ENCODE measurements at regions not wholly inside any gene's neighbourhood (a gene's known extent, or its start where the extent isn't known, plus 50 kb on each side); places are given as distances from the start of the nearest gene placed in this dataset.
"Not testable (repeated sequence)": the region's sequence is repeated elsewhere in the genome, so short reads cannot be mapped to it uniquely, and the experiment has no call there.

DNA sequence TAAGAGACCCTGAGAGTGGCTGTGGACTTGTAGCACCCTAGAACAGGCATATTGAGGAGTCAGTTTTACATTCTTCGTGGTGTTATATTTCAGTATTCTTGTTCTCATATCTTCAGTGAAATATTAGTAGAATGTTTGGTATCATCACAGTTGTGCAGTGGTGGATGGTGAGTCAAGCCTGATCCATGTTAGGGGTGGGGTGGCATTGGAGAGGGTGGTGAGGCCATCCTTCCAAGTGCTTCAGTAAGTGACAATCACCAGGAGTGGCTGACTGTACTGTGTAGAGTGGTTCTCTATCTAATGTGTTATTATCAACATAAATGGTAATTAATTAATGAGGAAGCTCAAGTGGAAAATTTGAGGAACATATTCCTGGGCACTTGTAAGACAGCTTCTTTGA, 197.7 kb upstream of the SLC16A7 start:
- Histone ChIP-seq H3K36me3 (ENCODE audit: insufficient read depth, low read length) (no peaks in the 10 kb centered on the region), H2AFZ (ENCODE audit: low read depth, low read length) (no peak overlapping the region), H3K27me3 (ENCODE audit: insufficient read depth, low read length) (no peaks in the 10 kb centered on the region), H3K4me3 (ENCODE audit: low read length) (no peak overlapping the region), H3K9me3 (ENCODE audit: low read length) (no peaks in the 10 kb centered on the region), H3K4me1 (ENCODE audit: insufficient read depth, low read length) (no peaks in the 10 kb centered on the region)

DNA sequence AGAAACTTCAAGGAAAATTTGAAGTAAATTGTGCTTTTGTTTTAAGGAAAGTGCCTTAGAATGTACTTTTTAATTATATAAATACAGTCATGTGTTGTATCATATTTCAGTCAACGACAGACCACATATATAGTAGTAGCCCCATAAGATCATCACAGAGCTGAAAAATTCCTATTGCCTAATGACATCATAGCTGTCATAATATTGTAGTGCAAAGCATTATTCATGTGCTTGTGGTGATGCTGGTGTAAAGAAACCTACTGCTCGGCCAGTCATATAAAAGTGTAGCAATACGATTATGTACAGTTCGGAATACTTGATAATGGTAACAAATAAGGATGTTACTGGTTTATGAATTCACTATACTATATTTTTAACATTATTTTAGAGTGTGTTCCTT, 198.9 kb upstream of the SLC16A7 start:
- no peaks in the 10 kb centered on the region for H3K27me3 ChIP-seq (ENCODE audit: insufficient read depth, low read length)
- H3K4me3 ChIP-seq (ENCODE audit: low read length): no peak overlapping the region
- H3K9me3 ChIP-seq (ENCODE audit: low read length): no peaks in the 10 kb centered on the region
- no peak overlapping the region for H2AFZ ChIP-seq (ENCODE audit: low read depth, low read length)
- H3K36me3 ChIP-seq (ENCODE audit: insufficient read depth, low read length): no peaks in the 10 kb centered on the region
- H3K4me1 ChIP-seq (ENCODE audit: insufficient read depth, low read length): no peaks in the 10 kb centered on the region

DNA sequence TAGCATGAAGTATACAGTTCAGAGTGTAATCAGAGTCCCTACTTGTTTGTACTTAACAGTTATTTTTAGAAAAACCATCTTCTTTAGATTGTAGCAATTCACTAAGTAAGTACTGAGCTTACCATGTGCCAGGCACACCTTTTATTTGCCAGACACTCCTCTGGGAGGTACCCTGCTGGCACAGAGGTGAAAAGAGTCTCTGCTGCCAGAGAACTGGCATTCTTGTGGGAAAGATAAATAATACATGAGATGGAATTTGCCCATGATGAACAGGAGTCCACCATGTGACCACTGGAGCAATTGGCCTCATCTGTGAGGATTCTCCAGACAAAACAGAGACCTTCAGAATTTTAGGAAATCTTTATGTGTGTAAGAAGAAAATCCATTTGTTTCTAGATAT, 199.3 kb upstream of the SLC16A7 start:
- Histone ChIP-seq H3K4me1 (ENCODE audit: insufficient read depth, low read length) (no peaks in the 10 kb centered on the region), H3K4me3 (ENCODE audit: low read length) (no peak overlapping the region), H3K9me3 (ENCODE audit: low read length) (no peaks in the 10 kb centered on the region), H2AFZ (ENCODE audit: low read depth, low read length) (no peak overlapping the region), H3K27me3 (ENCODE audit: insufficient read depth, low read length) (no peaks in the 10 kb centered on the region), H3K36me3 (ENCODE audit: insufficient read depth, low read length) (no peaks in the 10 kb centered on the region)

DNA sequence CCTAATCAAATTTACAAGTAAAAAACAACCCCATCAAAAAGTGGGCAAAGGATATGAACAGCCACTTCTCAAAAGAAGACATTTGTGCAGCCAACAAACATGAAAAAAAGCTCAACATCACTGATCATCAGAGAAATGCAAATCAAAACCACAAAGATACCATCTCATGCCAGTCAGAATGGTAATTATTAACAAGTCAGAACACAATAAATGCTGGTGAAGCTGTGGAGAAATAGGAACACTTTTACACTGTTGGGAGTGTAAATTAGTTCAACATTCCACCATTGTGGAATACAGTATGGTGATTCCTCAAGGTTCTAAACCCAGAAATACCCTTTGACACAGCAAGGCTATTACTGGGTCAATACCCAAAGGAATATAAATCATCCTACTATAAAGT, 200.5 kb upstream of the SLC16A7 start:
- H3K9me3 ChIP-seq (ENCODE audit: low read length); H3K36me3 ChIP-seq (ENCODE audit: insufficient read depth, low read length); H3K4me3 ChIP-seq (ENCODE audit: low read length); H3K27me3 ChIP-seq (ENCODE audit: insufficient read depth, low read length); H2AFZ ChIP-seq (ENCODE audit: low read depth, low read length); H3K4me1 ChIP-seq (ENCODE audit: insufficient read depth, low read length): not testable (repeated sequence)

DNA sequence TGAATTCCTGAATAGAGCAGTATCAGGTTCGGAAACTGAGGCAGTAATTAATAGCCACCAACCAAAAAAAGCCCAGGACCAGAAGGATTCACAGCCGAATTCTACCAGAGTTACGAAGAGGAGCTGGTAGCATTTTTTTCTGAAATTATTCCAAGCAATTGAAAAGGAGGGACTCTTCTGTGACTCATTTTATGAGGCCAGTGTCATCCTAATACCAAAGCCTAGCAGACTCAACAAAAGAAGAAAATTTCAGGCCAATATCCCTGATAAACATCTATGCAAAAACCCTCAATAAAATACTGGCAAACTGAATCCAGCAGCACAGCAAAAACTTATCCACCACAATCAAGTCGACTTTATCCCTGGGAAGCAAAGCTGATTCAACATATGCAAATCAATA, 202.3 kb upstream of the SLC16A7 start:
- Histone ChIP-seq H3K9me3 (ENCODE audit: low read length) (no peaks in the 10 kb centered on the region), H3K27me3 (ENCODE audit: insufficient read depth, low read length) (no peaks in the 10 kb centered on the region), H3K4me1 (ENCODE audit: insufficient read depth, low read length) (no peaks in the 10 kb centered on the region), H2AFZ (ENCODE audit: low read depth, low read length) (no peak overlapping the region), H3K36me3 (ENCODE audit: insufficient read depth, low read length) (no peaks in the 10 kb centered on the region), H3K4me3 (ENCODE audit: low read length) (no peak overlapping the region)

DNA sequence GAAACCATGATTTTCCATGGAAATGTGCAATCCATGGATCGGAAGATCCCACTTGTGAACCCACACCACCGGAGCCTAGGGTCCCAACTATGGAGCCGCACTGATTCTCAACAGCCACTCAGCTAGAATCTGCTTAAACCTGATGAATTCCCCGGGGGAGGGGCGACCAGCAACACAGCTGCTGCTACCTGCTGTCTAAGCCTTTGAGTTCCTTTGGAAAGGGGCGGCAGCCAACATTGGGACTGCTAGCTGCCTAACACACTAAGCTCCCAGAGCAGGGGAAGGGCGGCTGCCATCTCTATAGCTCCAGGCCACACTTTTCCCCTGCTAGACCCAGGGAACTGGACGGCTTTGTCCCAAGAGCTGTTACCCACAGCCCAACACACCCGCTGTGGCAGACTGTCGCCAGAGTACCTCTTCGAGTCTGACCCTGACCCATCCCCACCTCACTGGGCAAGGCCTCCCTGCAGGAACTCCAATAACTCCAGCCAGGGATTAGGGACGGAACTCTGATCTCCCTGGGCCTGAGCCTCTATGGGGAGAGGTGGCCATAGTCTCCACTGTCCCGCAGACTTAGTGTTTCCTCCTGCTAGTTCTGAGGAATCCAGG, 205.8 kb upstream of the SLC16A7 start:
- no peaks in the 10 kb centered on the region for H3K9me3 ChIP-seq (ENCODE audit: low read length)
- H3K4me3 ChIP-seq (ENCODE audit: low read length): no peak overlapping the region
- H3K36me3 ChIP-seq (ENCODE audit: insufficient read depth, low read length): no peaks in the 10 kb centered on the region
- H3K4me1 ChIP-seq (ENCODE audit: insufficient read depth, low read length): no peaks in the 10 kb centered on the region
- H3K27me3 ChIP-seq (ENCODE audit: insufficient read depth, low read length): no peaks in the 10 kb centered on the region
- H2AFZ ChIP-seq (ENCODE audit: low read depth, low read length): no peak overlapping the region

DNA sequence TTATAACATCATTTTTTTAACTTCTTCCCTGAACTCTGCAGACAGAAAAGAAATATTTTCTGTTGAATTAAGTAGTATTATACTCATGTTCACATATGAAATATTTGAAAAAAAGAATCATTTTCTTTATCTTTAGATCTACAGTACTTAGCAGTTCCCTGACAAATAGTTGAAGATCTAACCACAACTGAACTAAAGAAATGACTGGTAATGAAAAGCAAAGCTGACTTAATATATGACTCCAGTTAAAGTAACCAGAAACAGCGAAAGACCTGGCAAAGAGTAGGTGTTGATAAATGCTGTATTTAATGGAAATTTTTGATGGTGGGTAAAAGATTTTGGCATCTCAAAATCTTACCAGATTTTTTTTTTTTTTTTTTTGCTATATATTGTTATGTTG, 207.1 kb upstream of the SLC16A7 start:
- Histone ChIP-seq H3K36me3 (ENCODE audit: insufficient read depth, low read length) (no peaks in the 10 kb centered on the region), H3K27me3 (ENCODE audit: insufficient read depth, low read length) (no peaks in the 10 kb centered on the region), H3K9me3 (ENCODE audit: low read length) (no peaks in the 10 kb centered on the region), H2AFZ (ENCODE audit: low read depth, low read length) (no peak overlapping the region), H3K4me3 (ENCODE audit: low read length) (no peak overlapping the region), H3K4me1 (ENCODE audit: insufficient read depth, low read length) (no peaks in the 10 kb centered on the region)

DNA sequence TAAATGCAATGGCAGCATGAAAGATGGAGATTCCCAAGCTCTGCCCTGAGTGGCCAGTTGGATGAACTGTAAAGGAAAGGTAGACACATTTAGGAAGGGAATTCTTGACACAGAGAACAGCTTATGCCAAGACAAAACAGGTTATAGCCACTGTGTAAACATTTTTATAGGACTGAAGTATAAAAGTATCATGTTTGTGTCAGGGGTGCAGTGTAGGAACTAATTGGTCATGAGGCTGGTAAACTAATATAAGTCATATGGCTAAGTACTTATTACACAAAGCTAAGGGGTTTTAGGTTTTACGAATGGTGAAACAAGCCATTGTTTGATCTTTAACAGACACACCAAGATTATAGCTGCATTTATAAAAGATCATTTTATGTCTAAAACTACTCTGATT, 207.7 kb upstream of the SLC16A7 start:
- Histone ChIP-seq H3K27me3 (ENCODE audit: insufficient read depth, low read length) (no peaks in the 10 kb centered on the region), H3K4me1 (ENCODE audit: insufficient read depth, low read length) (no peaks in the 10 kb centered on the region), H3K36me3 (ENCODE audit: insufficient read depth, low read length) (no peaks in the 10 kb centered on the region), H3K9me3 (ENCODE audit: low read length) (no peaks in the 10 kb centered on the region), H2AFZ (ENCODE audit: low read depth, low read length) (no peak overlapping the region), H3K4me3 (ENCODE audit: low read length) (no peak overlapping the region)

DNA sequence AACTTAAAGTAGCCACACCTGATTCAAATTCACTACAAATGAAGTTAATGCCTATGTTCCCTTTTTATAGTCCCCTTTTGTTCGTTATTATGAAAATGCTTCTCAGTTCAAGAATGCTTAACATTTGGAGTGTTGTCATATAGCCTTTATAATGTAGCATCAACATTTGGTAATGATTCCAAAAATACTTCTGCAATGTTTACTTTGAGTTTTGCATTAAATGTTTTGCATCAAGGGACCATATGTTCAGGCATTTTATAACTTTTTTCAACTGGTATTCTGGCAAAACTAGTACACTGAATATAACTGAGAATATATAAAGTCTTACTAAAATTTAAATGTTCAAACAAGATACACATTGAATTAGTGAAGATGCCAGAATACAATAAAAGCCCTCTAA, 209.6 kb upstream of the SLC16A7 start:
- Histone ChIP-seq H2AFZ (ENCODE audit: low read depth, low read length) (no peak overlapping the region), H3K27me3 (ENCODE audit: insufficient read depth, low read length) (no peaks in the 10 kb centered on the region), H3K9me3 (ENCODE audit: low read length) (no peaks in the 10 kb centered on the region), H3K4me3 (ENCODE audit: low read length) (no peak overlapping the region), H3K36me3 (ENCODE audit: insufficient read depth, low read length) (no peaks in the 10 kb centered on the region), H3K4me1 (ENCODE audit: insufficient read depth, low read length) (no peaks in the 10 kb centered on the region)

DNA sequence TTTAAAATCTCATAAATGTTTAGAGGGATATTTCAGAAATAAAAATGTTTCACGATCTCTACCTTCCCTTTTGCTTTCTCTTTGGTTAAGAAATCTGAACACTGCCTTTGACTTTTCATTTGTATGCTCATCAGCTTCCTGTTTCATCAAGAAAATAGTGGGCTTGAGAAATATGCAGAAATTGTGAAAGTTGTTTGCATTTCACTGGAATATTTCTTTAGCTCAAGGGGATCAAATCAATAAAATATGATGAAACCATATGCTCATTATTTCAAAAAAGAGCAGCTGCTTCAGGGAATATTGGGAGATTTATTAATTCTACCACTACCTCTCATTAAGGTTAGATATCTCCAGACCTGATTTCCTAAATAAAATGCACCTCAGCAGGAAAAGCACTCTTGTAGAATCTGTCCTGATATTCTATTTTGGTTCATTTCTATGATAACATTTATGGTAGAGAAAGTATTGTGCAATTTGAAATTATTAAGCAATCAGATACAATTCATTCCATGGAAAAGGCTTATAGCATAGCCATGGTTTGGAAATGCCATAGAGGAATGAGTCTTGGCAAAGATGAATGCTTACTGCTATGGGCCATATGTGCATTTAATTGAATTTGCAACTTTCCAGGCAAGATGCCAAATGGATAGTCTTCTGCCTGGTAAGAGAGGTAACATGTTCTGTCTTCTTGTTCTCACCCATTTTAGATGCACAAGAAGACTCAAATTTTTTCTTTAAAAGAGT, 212.6 kb upstream of the SLC16A7 start:
- H3K27me3 ChIP-seq (ENCODE audit: insufficient read depth, low read length): no peaks in the 10 kb centered on the region
- H2AFZ ChIP-seq (ENCODE audit: low read depth, low read length): no peak overlapping the region
- H3K36me3 ChIP-seq (ENCODE audit: insufficient read depth, low read length): no peaks in the 10 kb centered on the region
- no peak overlapping the region for H3K4me3 ChIP-seq (ENCODE audit: low read length)
- H3K9me3 ChIP-seq (ENCODE audit: low read length): no peaks in the 10 kb centered on the region
- no peaks in the 10 kb centered on the region for H3K4me1 ChIP-seq (ENCODE audit: insufficient read depth, low read length)

DNA sequence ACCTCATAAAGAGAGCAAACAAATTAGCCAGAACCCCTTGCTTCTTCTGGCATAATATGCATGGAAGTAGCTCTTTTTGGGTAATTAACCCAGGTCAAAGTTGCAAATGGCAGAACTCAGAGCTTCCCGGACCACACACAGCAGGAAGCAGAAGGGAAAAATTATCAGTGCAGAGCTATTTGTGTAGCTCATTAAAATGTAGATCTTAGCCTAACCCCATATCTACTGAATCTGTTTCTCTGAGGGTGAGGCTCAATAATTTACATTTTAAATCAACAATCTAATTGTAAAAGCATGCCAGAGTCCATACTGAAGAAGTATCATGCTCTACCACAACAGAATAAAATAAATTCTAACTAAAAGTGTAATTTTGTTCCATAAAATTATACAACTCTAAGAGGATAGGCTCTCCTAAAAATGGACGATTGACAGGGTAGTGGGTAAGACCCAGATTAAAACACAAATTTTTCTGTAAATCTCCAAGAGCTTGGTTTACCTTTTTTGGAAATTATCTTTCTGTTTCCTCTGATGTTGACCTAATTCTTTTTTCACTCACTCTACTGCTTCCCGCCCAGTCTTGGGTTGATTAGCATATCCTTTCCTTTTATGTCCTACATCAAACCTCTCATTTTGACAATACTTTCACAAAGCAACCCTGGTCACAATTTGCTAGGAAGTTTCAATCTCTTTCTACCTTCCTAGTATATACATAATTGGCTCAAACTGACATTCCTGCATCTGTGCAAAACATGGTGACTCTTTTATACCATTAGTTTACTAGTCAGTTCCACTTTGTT, 213.3 kb upstream of the SLC16A7 start:
- Histone ChIP-seq H3K9me3 (ENCODE audit: low read length) (no peaks in the 10 kb centered on the region), H3K36me3 (ENCODE audit: insufficient read depth, low read length) (no peaks in the 10 kb centered on the region), H3K27me3 (ENCODE audit: insufficient read depth, low read length) (no peaks in the 10 kb centered on the region), H3K4me3 (ENCODE audit: low read length) (no peak overlapping the region), H3K4me1 (ENCODE audit: insufficient read depth, low read length) (no peaks in the 10 kb centered on the region), H2AFZ (ENCODE audit: low read depth, low read length) (no peak overlapping the region)

DNA sequence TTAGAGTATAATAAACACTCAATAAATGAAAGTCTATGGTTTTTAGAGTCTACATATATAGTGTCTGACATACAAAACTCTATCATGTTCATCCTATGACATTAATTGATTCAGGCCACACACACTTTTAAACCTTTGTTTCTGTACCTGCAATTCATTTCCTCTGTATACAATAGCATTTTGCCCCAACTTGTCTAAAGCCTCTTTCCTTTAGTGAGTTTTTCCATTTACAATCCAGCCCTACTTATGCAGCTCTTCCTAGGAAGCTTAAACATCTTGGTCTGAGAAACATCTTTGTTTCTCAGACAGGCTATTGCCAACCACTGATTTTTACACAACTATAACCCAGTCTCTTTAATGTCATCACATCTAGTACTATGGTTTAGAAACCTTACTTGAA, 214.7 kb upstream of the SLC16A7 start:
- Histone ChIP-seq H3K36me3 (ENCODE audit: insufficient read depth, low read length) (no peaks in the 10 kb centered on the region), H3K9me3 (ENCODE audit: low read length) (no peaks in the 10 kb centered on the region), H3K4me1 (ENCODE audit: insufficient read depth, low read length) (no peaks in the 10 kb centered on the region), H3K4me3 (ENCODE audit: low read length) (no peak overlapping the region), H2AFZ (ENCODE audit: low read depth, low read length) (no peak overlapping the region), H3K27me3 (ENCODE audit: insufficient read depth, low read length) (no peaks in the 10 kb centered on the region)

DNA sequence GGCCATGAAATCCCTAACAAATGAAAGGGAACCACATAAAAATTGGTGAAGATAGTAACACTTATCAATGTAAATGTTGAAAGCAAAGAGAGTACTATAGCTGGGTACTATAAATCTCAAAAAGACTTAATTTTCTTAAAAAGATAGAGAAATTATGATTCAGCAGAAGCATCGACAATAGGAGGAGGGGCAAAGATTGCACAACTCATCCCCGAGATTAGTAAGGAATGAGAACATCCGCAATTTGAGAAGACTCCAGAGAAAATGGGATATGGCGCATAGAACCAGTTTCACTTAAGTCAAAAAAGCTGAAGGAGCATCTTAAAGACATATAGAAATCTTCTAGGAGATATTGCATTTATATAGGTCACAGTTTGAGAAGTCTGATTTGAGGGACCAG, 220.2 kb upstream of the SLC16A7 start:
- no peak overlapping the region for H3K4me3 ChIP-seq (ENCODE audit: low read length)
- H3K36me3 ChIP-seq (ENCODE audit: insufficient read depth, low read length): no peaks in the 10 kb centered on the region
- no peak overlapping the region for H2AFZ ChIP-seq (ENCODE audit: low read depth, low read length)
- H3K9me3 ChIP-seq (ENCODE audit: low read length): no peaks in the 10 kb centered on the region
- no peaks in the 10 kb centered on the region for H3K27me3 ChIP-seq (ENCODE audit: insufficient read depth, low read length)
- no peaks in the 10 kb centered on the region for H3K4me1 ChIP-seq (ENCODE audit: insufficient read depth, low read length)

Measured in neuron (in vitro differentiated cells).